Fibroblast of lung (primary cell): ENCODE measurements at regions not wholly inside any gene's neighbourhood (a gene's known extent, or its start where the extent isn't known, plus 50 kb on each side); places are given as distances from the start of the nearest gene placed in this dataset.

ENCODE experiments used
- EZH2 ChIP-seq: IDR thresholded peaks from 2 replicates; pipeline ENCODE4 v1.5.1; 2012; ENCODE audit warnings: low read length, control low read depth, mild to moderate bottlenecking; ENCODE audit errors: missing control alignments
- TF ChIP-seq, protein P1 (sequence below), 2 donors: IDR thresholded peaks in 1 of 2; conservative IDR thresholded peaks in 1 of 2; 1 replicate in 1 of 2; 2 replicates in 1 of 2; pipeline ENCODE4 v1.5.1; 2011 to 2012; ENCODE audit warnings: low read length in 2 of 2, control low read depth in 1 of 2, inconsistent platforms in 1 of 2, low read depth in 1 of 2, mild to moderate bottlenecking in 1 of 2

DNA sequence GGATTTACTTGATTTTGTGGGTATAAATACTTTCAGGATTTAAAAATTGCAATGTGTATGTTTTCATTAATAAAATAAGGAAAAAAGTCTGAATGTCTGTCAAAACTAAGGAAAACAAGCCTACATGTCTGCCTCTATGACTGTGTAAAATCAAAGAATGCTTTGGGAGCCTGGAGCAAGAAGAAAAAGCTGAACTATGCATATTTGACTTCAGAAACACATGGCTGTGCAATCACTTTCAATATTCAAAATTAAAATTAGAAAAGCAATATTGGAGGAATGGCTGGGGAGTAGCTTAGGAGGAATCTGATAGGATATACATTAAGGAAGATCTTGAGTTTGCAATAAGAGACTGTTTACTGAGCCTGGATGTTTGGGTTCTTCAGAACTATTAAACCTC, 147.1 kb downstream of the ADAM29 start:
- TF ChIP-seq, protein P1, sequence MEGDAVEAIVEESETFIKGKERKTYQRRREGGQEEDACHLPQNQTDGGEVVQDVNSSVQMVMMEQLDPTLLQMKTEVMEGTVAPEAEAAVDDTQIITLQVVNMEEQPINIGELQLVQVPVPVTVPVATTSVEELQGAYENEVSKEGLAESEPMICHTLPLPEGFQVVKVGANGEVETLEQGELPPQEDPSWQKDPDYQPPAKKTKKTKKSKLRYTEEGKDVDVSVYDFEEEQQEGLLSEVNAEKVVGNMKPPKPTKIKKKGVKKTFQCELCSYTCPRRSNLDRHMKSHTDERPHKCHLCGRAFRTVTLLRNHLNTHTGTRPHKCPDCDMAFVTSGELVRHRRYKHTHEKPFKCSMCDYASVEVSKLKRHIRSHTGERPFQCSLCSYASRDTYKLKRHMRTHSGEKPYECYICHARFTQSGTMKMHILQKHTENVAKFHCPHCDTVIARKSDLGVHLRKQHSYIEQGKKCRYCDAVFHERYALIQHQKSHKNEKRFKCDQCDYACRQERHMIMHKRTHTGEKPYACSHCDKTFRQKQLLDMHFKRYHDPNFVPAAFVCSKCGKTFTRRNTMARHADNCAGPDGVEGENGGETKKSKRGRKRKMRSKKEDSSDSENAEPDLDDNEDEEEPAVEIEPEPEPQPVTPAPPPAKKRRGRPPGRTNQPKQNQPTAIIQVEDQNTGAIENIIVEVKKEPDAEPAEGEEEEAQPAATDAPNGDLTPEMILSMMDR (conservative IDR thresholded peaks at IDR 0.05 in 1 of 2, IDR thresholded peaks at IDR 0.05 in 1 of 2; ENCODE audit: low read depth in 1 of 2, low read length in 2 of 2): no peak
- no peak for TF ChIP-seq EZH2
